ENCODE measurements at regions not wholly inside any gene's neighbourhood (a gene's known extent, or its start where the extent isn't known, plus 50 kb on each side); places are given as distances from the start of the nearest gene placed in this dataset.
A peak's percentile ranks its signal among the peaks of the same experiment; 100 is the strongest.

- Histone ChIP-seq H3K4me2 (ENCODE audit: control insufficient read depth, extremely low read depth, insufficient read depth, low read depth, low read length) (no peak overlapping the region), H3K9me1 (ENCODE audit: control insufficient read depth, extremely low read depth, insufficient read depth, low read length) (no peaks in the 10 kb centered on the region), H3K27me3 (ENCODE audit: control insufficient read depth, extremely low read depth, insufficient read depth, low read length) (no peaks in the 10 kb centered on the region), H4K20me1 (ENCODE audit: control insufficient read depth, extremely low read depth, insufficient read depth, low read length) (no peaks in the 10 kb centered on the region), H2AFZ (ENCODE audit: control insufficient read depth, low read length) (no peak overlapping the region), H3K4me3 (ENCODE audit: control insufficient read depth in 2 of 3, extremely low read depth in 1 of 3, insufficient read depth in 2 of 3, low read depth in 1 of 3, low read length in 3 of 3) (no peak overlapping the region), H3K79me2 (ENCODE audit: control insufficient read depth, insufficient read depth, low read length) (no peaks in the 10 kb centered on the region), H3K27ac (ENCODE audit: control insufficient read depth, insufficient read depth, low read length) (no peak overlapping the region), H3K9ac (ENCODE audit: control insufficient read depth, extremely low read depth, insufficient read depth, low read length) (no peak overlapping the region), H3K9me3 (ENCODE audit: control insufficient read depth, low read depth, low read length) (no peaks in the 10 kb centered on the region), H3K4me1 (ENCODE audit: control insufficient read depth, extremely low read depth, insufficient read depth, low read length) (no peaks in the 10 kb centered on the region), H3K36me3 (ENCODE audit: control insufficient read depth in 2 of 2, extremely low read depth in 1 of 2, insufficient read depth in 2 of 2, low read length in 2 of 2) (no peaks in the 10 kb centered on the region)
- FAIRE-seq (no peak), DNase-seq (ENCODE audit: low read depth, low spot score) (no peak)
- TF ChIP-seq, protein P1, sequence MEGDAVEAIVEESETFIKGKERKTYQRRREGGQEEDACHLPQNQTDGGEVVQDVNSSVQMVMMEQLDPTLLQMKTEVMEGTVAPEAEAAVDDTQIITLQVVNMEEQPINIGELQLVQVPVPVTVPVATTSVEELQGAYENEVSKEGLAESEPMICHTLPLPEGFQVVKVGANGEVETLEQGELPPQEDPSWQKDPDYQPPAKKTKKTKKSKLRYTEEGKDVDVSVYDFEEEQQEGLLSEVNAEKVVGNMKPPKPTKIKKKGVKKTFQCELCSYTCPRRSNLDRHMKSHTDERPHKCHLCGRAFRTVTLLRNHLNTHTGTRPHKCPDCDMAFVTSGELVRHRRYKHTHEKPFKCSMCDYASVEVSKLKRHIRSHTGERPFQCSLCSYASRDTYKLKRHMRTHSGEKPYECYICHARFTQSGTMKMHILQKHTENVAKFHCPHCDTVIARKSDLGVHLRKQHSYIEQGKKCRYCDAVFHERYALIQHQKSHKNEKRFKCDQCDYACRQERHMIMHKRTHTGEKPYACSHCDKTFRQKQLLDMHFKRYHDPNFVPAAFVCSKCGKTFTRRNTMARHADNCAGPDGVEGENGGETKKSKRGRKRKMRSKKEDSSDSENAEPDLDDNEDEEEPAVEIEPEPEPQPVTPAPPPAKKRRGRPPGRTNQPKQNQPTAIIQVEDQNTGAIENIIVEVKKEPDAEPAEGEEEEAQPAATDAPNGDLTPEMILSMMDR (optimal IDR thresholded peaks at IDR 0.05 in 1 of 3, IDR thresholded peaks at IDR 0.05 in 1 of 3, conservative IDR thresholded peaks at IDR 0.05 in 1 of 3; ENCODE audit: extremely low read depth in 1 of 3, insufficient read depth in 2 of 3, low read length in 3 of 3) = peak in 2 of 3 experiments; percentile 4 to 46
- TF ChIP-seq EZH2 (IDR thresholded peaks at IDR 0.05; ENCODE audit: low read length) = no peak
- dilution Hi-C loops (cut with MboI; ENCODE audit: extremely low pct_ligation_motif_present, low sequenced_read_pairs) = no loop called here
These were observed 374.9 kb upstream of the PTBP2 start for GRCh38 chr1:96346719-96347118.

- TF ChIP-seq, protein P1 (optimal IDR thresholded peaks at IDR 0.05 in 1 of 3, IDR thresholded peaks at IDR 0.05 in 1 of 3, conservative IDR thresholded peaks at IDR 0.05 in 1 of 3; ENCODE audit: extremely low read depth in 1 of 3, insufficient read depth in 2 of 3, low read length in 3 of 3) = no peak
- no peak for TF ChIP-seq EZH2 (IDR thresholded peaks at IDR 0.05; ENCODE audit: low read length)
- H3K4me3 ChIP-seq (ENCODE audit: control insufficient read depth in 2 of 3, extremely low read depth in 1 of 3, insufficient read depth in 2 of 3, low read depth in 1 of 3, low read length in 3 of 3) = no peak overlapping the region
- DNase-seq (ENCODE audit: low read depth, low spot score) (no peak), FAIRE-seq (no peak)
- no peak overlapping the region for H3K9ac ChIP-seq (ENCODE audit: control insufficient read depth, extremely low read depth, insufficient read depth, low read length)
- H3K27ac ChIP-seq (ENCODE audit: control insufficient read depth, insufficient read depth, low read length) = no peak overlapping the region
- no peak overlapping the region for H3K4me2 ChIP-seq (ENCODE audit: control insufficient read depth, extremely low read depth, insufficient read depth, low read depth, low read length)
- no peaks in the 10 kb centered on the region for H3K9me1 ChIP-seq (ENCODE audit: control insufficient read depth, extremely low read depth, insufficient read depth, low read length)
- H3K9me3 ChIP-seq (ENCODE audit: control insufficient read depth, low read depth, low read length) = no peaks in the 10 kb centered on the region
- dilution Hi-C loops (cut with MboI; ENCODE audit: extremely low pct_ligation_motif_present, low sequenced_read_pairs) = no loop called here
- H3K36me3 ChIP-seq (ENCODE audit: control insufficient read depth in 2 of 2, extremely low read depth in 1 of 2, insufficient read depth in 2 of 2, low read length in 2 of 2) = no peaks in the 10 kb centered on the region
- no peaks in the 10 kb centered on the region for H3K4me1 ChIP-seq (ENCODE audit: control insufficient read depth, extremely low read depth, insufficient read depth, low read length)
- no peak overlapping the region for H2AFZ ChIP-seq (ENCODE audit: control insufficient read depth, low read length)
- H3K79me2 ChIP-seq (ENCODE audit: control insufficient read depth, insufficient read depth, low read length) = no peaks in the 10 kb centered on the region
- no peaks in the 10 kb centered on the region for H4K20me1 ChIP-seq (ENCODE audit: control insufficient read depth, extremely low read depth, insufficient read depth, low read length)
- H3K27me3 ChIP-seq (ENCODE audit: control insufficient read depth, extremely low read depth, insufficient read depth, low read length) = no peaks in the 10 kb centered on the region
These were observed 371.7 kb upstream of the PTBP2 start for GRCh38 chr1:96349896-96350295.

Data from keratinocyte (primary cell).